ENCODE measurements at regions not wholly inside any gene's neighbourhood (a gene's known extent, or its start where the extent isn't known, plus 50 kb on each side); places are given as distances from the start of the nearest gene placed in this dataset.
A peak's percentile ranks its signal among the peaks of the same experiment; 100 is the strongest.

DNA sequence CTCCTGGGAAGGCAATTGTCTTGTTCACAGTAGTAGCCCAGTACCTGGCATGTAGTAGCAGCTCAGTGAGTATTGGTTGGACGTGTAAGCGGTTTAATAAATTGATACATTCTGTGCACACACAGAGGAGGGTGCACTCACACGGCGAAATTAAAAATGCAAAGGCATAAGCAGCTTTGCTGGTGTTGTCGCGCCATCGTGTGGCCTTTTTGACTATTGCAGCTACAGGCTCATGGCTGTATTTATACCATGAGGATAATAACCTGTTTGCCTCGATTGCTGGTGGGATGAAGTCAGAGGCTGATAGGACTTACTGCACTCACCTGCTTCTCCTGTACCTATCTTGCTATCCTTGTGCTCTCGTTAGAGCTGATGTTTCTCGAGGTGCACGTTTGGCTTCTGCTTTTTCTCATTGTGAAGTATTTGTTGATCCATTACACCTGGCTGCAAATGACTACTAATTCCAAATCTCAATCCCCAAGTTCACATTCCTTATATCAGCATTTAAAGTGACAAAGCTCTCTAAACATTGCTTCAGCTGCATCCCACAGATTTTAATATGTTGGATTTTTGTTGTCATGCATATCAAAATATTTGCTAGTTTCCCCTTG lies 61.5 kb downstream of the TBXT start:
- DNase-seq, result peak; percentile 71 to 81 (median 76)

DNA sequence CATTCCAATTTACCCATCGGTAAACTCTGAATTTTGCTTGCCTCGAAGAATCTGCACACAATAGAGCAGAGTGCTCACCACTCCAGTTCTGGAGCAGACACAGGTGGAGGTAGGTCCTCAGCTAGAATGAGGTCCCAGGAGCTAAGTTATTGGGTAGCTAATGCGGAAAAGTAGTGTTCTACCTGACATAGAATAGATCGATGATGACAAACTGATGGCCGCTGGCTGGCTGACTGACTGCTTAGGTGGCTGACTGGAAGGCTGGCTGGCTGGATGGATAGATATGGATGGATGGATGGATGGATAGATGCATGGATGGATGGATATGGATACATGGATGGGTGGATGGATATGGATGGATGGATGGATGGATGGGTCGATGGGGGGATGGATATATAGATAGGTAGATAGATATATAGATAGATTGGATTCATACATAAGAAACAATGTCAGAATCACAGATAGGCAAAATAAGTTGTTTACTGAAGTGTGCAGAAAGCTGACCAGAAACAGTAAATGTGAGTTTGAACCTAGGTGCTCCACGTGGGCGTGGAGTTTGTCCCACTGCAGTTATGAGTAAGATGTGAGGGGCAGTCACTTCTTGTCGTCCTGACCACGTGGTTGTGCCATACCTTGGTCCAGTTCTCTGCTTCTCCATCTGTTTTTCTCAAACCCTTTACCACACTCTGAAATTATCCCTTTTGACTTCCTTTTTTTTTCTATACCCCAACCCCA lies 62.1 kb downstream of the TBXT start:
- DNase-seq, result no peak

DNA sequence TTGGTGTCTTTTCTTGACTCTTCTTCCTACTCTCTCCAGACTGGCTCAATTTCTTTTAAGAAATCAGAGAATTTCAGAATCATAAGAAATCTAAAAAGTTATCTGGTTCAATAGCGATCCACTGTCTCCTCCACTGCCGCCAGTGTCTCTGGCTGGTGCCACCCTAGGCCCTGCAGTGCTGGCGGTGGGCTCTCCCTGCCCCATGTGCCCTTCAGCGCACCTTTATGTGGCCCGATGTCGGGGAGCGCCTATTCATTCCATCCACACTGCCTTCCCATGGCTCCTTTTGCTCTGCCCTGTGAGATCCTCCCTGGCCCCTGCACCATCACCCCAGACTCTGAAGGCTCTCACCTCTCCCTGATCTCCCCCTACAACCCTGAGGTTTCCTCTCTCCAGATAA lies 62.8 kb downstream of the TBXT start:
- DNase-seq, result no peak

DNA sequence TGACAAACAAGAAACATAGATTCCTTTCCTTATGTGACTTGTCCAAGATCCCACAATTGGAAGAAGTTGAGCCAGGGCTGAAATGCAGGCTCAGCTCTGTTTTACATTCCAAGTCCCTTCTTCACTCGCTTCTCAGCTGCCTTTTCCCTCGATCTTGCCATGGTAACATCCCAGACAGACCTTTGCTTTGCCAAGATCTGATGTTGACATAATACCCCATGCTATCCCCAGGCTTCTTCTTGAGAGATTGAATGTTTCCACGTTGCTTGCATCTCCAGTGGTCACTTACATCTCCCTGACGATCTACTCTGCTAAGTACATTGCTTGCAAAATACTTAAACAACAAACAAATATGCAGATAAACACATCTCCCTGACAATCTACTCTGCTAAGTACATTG lies 63.5 kb downstream of the TBXT start:
- no peak for DNase-seq

DNA sequence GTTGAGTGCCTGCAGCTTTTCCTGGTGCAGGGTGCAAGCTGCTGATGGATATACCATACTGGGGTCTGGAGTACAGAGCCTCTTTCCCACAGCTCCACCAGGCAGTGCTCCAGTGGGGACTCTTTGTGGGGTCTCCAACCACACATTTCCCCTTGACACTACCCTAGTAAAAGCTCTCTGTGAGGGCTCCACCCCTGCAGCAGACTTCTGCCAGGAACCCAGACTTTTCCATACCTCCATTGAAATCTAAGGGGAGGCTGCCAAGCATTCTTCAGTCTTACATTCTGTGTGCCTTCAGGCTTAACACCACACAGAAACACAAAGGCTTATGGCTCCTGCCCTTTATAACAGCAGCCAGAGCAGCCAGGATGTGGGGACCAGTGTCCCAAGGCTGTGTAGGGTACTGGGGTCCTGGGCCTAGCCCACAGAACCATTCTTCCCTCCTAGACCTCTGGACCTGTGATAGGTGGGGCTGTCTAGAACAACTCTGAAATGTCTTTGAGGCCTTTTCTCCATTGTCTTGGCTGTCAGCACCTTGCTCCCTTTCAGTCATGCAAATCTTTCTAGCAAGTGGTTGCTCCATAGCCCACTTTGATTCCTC lies 65.7 kb downstream of the TBXT start:
- no peak for DNase-seq

DNA sequence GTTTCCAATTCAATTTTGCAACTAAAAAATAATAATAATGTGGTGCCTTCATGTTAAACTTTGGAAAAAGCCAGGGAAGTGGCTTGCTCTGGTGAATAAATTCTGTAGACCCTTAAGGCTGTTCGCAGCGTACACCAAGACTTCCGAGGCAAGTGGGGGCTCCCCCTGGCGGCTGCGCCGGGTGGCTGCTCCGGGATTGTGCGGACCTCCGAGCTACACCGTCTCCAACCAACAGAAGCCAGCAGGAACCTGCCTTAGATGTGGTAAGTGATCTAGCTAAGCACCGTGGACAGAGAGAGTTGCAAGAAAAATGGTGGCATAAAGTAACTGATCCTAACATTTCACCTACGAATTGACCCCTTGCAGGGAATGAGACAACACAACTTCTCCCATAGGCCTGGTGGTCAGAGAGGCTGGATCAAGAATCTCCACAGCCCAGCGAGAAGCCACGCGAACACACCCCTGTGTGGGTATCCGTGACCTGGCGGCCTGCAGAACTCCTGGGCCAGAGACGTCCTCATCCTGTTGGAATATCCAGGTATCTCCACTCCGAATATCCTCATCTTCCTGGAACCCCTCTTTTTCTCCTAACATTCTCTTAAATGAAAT lies 69.6 kb downstream of the TBXT start:
- DNase-seq, result peak; percentile 57 to 79 (median 72)

DNA sequence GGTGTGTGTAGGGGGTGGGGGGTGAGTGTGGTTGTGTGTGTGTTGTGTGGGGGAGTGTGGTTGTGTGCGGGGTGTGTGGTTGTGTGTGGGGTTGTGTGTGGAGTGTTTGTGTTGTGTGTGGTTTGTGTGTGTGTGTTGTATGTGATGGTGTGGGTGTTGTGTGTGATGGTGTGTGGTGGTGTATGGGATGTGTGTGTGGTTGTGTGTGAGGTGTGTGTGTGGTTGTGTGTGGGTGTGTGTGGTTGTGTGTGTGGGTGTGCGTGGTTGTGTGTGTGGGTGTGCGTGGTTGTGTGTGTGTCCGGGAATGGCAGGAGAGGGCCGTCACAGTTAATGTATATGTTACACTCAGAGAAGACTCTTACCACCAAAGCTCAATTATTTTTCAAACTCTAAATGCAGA lies 79.8 kb downstream of the TBXT start:
- DNase-seq, result no peak

DNA sequence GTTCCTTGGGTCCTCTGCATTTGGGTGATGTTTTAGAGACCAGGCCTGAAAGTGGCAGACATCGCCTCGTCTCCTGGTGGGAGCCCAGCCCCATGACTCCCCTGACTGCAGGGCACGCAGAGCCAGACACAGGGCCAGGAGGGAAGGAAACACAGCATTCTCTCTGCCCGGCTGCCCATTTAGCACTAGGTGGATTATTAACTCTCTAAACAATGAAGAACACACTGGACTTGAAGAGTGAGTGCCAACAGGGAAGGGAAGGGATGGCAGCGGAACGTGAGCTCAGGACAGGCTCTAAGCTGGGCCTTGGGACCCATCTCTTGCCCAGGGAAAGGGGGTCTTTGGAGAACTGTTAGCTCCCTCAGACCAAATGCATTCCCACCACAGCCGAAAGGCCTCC lies 80.4 kb downstream of the TBXT start:
- DNase-seq, result no peak

DNA sequence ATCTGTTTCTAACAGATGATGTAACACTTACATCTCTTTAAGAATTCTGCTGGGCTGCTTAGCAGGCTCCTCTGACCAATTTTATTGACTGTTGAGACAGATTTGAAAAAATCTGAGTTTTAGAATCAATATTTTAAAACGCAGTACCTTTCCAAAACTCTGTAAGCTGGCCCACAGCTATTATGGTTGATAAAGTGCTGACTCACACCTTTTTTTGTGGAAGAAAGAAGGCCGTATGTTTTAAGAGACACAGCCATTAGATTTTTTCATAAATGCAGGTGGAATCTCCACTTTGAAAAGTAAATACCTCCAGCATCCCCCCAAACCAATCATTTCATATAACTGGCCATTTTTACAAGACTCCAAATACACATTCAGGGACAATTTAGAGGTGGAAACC lies 82.2 kb downstream of the TBXT start:
- no peak for DNase-seq

DNA sequence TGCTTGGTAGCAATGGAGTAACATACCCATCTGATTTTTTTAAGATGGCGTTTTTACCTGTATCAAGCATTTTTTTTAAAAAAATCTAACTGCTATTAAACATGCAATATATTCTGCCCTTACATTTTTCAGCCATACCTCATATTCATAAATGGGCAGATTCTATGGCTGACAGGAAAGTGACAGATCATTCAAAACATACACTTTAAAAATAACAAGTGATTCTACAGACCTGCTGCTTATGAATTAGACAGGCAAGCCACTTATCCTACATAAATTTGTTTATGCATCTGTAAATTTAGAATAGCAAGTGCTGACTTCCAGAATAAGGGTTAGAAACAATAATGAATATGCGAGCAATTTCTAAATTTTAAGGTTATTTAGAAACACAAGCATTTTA lies 82.7 kb downstream of the TBXT start:
- no peak for DNase-seq

DNA sequence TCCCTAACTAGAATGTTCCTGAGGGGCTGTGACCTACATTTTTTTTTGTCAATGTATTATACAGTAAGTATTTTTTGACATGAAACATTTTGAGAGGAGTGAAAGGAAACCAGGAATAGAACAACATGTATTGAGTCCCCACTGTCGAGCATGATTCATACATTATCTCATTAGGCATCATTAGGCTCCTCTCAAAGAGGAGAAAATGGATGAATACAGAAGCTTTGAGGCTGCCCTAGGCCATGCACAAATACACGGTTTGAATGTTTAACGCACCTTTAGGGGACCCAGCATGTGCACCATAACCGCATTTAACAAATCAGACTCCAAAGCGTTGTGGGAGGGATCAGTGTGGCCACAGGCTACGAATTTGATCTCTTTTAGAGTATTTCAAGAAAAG lies 87.8 kb downstream of the TBXT start:
- no peak for DNase-seq

DNA sequence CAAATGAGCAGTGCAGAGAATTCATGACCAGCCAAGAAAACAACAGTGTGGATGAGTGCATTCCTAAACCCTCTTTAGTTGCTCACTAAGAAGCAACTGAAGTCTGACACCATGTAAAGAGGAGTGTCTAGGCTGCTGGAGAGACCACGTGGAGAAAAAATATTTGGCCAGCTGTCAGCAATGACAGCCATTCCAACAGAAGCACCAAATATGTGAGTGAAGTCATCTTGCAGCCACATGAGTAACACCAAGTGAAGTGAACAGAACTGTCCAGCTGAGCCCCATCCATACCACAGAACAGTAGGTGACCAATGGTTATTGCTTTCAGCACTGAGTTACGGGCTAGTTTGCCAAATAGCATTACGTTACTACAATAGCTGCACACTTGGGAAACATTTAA lies 89.4 kb downstream of the TBXT start:
- no peak for DNase-seq

DNA sequence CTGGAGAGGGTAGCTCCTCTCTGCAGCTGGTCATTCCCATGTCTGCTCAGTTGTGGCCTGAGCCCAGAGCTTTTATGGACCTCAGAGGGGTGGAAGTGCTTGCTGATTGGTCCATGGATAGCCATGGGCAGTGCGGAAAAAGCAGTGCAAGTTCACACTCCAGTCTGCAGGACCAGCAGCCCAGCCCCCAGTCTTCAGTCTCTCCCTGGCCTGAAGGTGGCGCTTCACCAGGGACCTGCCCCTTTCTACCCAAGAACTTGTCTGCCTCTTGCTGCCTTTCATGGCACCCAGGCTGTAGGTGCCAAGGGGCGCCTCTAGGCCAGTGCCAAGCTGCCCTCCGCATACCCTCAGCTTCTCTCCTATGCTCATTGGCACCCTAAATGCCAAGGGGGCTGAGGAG lies 91.0 kb downstream of the TBXT start:
- no peak for DNase-seq

DNA sequence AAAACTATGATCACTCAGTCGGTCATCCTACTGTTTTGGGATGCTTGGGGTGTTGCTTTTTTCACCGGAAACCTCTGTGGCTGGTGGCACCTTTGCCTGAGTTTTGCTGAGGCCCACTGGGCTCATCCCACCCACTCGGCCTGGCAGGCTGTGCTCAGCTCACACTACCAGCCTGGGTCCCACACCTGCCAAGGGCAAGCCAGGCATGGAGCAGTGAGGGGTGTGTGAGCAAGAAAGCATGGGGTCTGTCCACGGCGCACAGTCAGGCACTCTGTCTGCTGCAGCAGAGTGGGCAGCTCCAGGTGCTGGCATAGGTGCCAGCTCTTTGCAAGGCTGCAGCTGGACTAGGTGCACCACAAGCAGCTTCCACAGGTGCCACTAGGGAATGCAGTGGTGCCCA lies 91.7 kb downstream of the TBXT start:
- DNase-seq, result no peak

DNA sequence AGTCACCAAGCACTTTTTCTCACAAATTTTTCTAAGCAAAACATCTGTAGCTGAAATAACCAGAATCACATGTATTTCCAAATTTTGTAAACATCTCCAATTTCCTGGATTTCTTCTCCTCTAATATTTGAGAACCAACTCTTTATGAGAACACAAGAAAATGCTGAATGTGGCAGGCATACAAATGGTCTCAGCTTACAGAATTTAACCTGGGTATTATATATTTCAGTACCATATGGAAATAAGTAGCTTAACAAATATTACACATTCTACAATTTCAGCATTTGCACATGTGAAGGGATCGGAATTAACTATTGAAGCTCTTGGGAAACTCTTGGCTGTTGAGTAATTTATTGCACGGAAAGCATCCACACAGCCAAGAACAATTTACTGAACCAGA lies 92.5 kb downstream of the TBXT start:
- DNase-seq, result no peak

DNA sequence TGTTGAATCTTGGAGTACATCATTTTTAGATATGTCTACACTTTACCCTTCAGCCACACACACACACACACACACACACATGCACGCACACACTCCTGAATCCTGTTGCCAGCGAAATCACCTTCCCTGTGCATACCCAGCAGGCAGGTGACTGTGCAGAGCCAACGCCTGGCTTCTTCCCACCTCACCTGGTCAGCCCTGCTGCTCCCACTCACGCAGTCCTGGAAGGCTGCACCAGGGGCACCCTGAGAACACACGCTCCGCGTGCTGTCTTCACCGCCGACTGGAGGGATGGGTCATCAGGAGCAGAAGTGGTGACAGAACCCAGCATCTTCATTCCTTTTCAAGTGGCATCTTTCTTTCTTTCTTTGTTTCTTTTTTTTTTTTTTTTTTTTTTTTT lies 94.6 kb downstream of the TBXT start:
- DNase-seq, result no peak

DNA sequence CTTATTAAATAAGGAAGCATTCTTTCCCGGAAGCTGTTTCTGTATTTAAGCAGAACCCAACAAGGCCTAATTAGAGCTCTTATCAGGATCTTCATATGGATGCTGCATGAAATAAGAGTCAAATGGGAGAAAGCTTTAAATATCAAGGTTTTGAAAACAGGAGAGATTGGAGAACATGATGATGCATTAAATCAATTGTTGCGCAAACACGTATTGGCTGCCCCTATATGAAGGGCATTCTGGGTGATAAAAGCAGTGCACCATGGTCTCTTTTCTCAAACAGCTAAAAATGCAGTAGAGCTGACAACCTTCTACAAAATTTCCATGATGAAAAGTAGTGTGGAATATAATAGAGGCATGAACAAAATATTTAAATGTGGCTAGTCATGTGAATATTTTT lies 98.9 kb downstream of the TBXT start:
- DNase-seq, result no peak

DNA sequence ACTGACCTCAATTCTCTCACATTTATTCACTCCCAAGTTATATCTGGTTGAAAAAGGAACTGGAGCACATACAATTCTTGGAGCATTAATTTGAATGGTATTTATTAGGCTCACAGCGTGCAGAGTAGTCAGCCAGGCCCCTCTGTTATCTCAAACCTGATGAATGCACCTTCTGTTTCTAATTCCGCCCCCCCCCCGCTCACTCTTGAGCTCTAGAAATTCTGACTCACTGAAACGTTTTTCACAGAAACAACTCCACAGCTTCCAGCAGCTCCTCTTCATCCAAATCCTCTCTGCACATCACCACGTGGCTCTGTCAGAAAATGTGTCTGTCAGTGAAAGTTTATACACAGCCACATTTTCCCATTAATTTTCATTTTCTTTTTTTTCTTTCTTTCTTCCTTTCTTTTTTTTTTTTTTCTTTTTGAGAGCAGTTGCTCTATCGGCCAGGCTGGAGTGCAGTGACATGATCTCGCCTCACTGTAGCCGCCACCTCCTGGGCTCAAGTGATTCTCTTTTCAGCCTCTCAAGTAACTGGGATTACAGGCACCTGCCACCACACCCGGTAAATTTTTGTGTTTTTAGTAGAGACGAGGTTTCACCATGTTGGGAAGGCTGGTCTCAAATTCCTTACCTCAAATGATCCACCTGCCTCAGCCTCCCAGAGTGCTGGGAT lies 109.4 kb downstream of the TBXT start:
- no peak for DNase-seq

DNA sequence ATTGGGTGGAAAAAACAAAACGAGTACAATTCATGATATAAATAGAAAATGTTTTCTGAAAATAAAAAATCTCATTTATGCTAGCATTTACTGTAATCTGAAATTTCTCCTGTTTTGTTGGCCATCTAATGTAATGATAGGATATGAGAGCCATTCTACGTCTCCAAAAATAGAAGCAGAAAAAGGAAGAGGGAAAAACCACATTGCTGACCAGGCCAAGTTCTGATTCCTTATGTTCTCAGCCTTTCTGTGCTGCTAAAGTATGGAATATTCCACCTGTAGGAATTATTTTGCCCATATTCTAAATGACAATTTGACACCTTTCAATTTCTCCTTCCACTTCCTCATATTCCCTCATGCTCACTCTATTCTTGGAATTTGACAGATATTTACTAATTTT lies 110.2 kb downstream of the TBXT start:
- DNase-seq, result no peak

DNA sequence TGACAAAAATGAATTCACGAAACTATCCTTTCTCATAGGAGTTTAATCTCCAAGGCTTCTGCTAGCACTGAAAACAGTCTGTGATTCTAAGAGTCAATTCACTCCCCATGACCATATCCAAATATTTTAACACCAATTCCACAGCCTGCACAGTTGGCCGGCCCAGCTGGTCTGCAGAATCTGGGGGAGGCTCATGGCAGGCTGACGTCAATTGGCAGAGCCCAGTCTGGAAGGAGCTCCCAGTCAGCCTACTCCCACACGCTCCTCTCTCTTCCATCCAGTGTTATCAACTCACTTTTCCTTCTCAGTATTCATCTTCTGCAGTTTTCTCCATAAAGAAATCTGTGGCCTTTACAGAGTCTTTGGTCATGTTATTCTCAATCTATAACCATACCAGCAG lies 111.0 kb downstream of the TBXT start:
- DNase-seq, result no peak

DNA sequence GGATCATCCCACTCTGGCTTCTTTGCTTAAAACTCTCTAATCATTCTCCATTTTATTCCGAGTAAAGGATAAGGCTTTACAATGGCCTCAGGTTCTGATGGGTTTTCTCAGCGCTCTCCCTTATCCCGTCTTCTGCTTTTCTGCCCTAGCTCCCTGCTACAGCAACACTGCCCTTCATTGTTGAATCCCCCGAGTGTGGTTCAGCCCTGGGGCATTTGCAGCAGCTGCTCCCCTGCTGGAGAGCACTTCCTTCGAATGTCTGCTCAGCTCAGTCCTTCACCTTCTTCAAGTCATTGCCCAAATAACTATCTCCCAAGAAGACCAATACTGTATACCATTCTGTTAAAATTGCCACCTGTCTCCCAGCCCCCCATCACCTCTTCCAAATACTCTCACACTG lies 111.8 kb downstream of the TBXT start:
- DNase-seq, result no peak

DNA sequence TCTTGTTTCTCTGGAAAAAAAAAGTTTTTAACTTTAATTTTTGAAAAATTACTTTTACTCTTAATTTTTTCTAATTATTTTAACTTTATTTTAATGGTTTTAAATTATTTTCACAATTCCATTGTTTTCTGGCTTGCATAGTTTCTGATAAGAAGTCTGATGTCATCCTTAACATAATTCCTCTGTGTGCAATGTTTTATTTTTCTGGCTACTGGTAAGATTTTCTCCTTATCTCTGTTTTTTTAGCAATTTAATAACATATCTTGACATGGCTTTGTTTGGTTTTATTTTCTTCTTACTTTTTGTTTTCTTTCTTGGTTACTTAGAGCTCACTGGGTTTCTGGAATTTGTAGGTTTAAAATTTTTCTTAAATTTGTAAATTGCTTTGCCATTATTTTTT lies 114.8 kb downstream of the TBXT start:
- no peak for DNase-seq

DNA sequence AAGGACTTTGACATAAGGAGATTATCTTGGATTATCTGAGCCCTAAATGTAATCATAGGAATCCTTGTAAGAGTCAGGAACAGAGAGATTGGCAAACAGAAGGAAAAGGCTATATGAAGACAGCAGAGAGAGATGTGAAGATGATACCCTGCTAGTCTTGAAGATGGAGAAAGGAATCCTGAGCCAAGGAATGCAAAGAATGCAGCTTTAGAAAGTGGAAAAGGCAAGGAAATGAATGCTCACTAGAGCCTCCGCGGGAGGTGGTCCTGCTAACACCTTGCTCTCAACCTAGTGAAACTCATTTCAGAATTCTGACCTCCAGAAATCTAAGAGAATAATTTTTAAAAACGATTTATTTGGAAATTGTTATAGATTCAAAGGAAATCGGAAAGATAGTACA lies 117.1 kb downstream of the TBXT start:
- DNase-seq, result no peak

DNA sequence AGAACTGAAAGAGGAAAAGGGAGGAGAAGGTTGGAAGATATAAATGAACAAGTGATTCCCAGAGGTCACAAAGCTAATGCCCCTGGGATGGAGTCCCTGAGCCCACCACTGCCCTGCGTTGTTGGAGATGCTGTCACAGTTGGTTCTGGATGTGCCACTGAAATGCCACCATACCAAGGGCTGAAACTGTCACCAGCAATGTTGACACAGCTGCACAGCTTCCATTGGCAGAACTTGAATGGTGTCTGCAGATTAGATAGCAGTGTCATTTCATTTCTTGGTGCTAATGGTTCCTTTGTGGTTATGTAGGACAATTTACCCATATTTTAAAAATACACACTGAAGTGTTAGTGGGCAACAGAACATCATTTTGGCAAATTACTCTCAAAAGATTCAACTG lies 120.7 kb downstream of the TBXT start:
- no peak for DNase-seq
